ENCODE measurements at regions not wholly inside any gene's neighbourhood (a gene's known extent, or its start where the extent isn't known, plus 50 kb on each side); places are given as distances from the start of the nearest gene placed in this dataset.

- TF ChIP-seq USF2 (IDR thresholded peaks at IDR 0.05) (no peak), CBX2 (IDR thresholded peaks at IDR 0.05; ENCODE audit: borderline replicate concordance, low read depth) (no peak), CHD2 (IDR thresholded peaks at IDR 0.05; ENCODE audit: low read length, partially characterized antibody) (no peak), MAZ (IDR thresholded peaks at IDR 0.05; ENCODE audit: borderline replicate concordance, low read depth, low read length) (no peak), POLR2A (IDR thresholded peaks at IDR 0.05; ENCODE audit: low read length) (no peak), RFX5 (IDR thresholded peaks at IDR 0.05) (no peak), KDM1A (IDR thresholded peaks at IDR 0.05; ENCODE audit: low read depth) (no peak), HMGXB4 (CRISPR knock-in tag; IDR thresholded peaks at IDR 0.05; ENCODE audit: borderline replicate concordance) (no peak), EP300 (IDR thresholded peaks at IDR 0.05) (no peak), RAD21 (conservative IDR thresholded peaks at IDR 0.05 in 1 of 2, IDR thresholded peaks at IDR 0.05 in 1 of 2) (no peak), NFE2L2 (conservative IDR thresholded peaks at IDR 0.05; ENCODE audit: low read length) (no peak), ZNF302 (CRISPR knock-in tag; IDR thresholded peaks at IDR 0.05) (no peak)
- TF ChIP-seq, protein P1, sequence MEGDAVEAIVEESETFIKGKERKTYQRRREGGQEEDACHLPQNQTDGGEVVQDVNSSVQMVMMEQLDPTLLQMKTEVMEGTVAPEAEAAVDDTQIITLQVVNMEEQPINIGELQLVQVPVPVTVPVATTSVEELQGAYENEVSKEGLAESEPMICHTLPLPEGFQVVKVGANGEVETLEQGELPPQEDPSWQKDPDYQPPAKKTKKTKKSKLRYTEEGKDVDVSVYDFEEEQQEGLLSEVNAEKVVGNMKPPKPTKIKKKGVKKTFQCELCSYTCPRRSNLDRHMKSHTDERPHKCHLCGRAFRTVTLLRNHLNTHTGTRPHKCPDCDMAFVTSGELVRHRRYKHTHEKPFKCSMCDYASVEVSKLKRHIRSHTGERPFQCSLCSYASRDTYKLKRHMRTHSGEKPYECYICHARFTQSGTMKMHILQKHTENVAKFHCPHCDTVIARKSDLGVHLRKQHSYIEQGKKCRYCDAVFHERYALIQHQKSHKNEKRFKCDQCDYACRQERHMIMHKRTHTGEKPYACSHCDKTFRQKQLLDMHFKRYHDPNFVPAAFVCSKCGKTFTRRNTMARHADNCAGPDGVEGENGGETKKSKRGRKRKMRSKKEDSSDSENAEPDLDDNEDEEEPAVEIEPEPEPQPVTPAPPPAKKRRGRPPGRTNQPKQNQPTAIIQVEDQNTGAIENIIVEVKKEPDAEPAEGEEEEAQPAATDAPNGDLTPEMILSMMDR (IDR thresholded peaks at IDR 0.05): no peak
Observed at GRCh38 chr6:109237077-109237985, 142.0 kb downstream of the CEP57L1 start.

Data from A549 (cell line).